ENCODE measurements at regions not wholly inside any gene's neighbourhood (a gene's known extent, or its start where the extent isn't known, plus 50 kb on each side); places are given as distances from the start of the nearest gene placed in this dataset.

DNA sequence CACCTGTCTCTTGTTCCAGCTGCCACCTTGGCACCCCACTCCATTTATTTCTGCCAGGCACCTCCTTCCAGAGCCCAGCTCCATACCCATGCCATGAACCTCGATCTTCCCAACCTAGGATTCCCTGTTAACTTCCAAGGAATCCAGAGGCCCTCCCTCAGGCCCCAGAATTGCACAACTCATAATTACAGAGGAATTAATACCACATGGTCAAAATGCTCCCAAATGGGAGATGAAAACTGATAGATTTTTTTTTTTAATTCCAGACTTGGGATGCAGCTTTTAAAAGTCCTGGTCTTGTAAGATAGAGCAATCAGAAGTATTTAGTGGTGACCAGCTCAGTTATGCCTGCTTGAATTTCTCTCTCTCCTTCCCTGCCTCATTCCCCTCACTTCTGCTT lies 96.2 kb upstream of the CCDC112 start:
- TF ChIP-seq, protein P1, sequence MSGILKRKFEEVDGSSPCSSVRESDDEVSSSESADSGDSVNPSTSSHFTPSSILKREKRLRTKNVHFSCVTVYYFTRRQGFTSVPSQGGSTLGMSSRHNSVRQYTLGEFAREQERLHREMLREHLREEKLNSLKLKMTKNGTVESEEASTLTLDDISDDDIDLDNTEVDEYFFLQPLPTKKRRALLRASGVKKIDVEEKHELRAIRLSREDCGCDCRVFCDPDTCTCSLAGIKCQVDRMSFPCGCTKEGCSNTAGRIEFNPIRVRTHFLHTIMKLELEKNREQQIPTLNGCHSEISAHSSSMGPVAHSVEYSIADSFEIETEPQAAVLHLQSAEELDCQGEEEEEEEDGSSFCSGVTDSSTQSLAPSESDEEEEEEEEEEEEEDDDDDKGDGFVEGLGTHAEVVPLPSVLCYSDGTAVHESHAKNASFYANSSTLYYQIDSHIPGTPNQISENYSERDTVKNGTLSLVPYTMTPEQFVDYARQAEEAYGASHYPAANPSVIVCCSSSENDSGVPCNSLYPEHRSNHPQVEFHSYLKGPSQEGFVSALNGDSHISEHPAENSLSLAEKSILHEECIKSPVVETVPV (CRISPR knock-in tag; IDR thresholded peaks at IDR 0.05) = no peak
- TF ChIP-seq ISL1 (CRISPR knock-in tag; IDR thresholded peaks at IDR 0.05) = 0 out of 2 replicates have a peak, but pooled peaks have one; percentile 7
- no peak for ATAC-seq

GRCh38 chr5:115391780-115392179 lies 95.3 kb upstream of the CCDC112 start:
- no peak for ATAC-seq
- TF ChIP-seq ZNF70 (CRISPR knock-in tag; IDR thresholded peaks at IDR 0.05) (no peak), POU6F1 (CRISPR knock-in tag; IDR thresholded peaks at IDR 0.05; ENCODE audit: borderline replicate concordance, low read depth) (no peak), TSHZ2 (CRISPR knock-in tag; IDR thresholded peaks at IDR 0.05) (no peak)

DNA sequence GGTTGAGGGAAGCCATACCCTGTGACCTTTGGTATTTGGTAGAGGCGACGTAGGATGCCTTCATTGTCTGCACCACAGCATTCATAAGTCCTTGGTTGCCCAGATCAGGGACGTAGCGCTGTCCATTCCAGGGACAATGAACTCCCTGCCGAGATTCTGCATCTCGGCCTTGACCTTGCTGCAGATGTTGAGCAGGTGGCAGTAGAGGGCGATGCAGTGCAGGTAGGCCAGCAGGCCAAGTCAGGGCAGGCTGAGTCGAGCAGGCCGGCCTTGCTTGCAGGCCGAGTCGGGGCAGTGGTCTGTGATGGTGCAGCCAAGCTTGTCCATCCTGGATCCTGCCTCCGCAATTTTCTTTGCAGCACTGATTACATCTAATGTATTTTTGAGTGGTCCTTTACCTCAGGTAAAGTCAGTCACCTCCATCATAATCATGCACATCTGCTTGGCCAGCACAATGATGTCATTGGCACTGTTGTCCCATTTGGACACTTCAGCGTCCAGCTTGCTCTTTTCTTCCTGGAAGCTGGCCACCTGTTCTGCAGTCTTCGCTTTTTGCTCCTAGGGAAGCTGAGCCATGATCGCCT lies 93.4 kb upstream of the CCDC112 start:
- ATAC-seq = peak; percentile 39; the same call in 1 of the 3 replicates
- TF ChIP-seq, protein P1 (CRISPR knock-in tag; IDR thresholded peaks at IDR 0.05) = no peak
- TF ChIP-seq TOX (CRISPR knock-in tag; IDR thresholded peaks at IDR 0.05; ENCODE audit: borderline replicate concordance) (no peak), GLIS3 (CRISPR knock-in tag; IDR thresholded peaks at IDR 0.05) (no peak), ZFP3 (CRISPR knock-in tag; IDR thresholded peaks at IDR 0.05) (no peak), RARB (CRISPR knock-in tag; IDR thresholded peaks at IDR 0.05) (no peak), POU6F1 (CRISPR knock-in tag; IDR thresholded peaks at IDR 0.05; ENCODE audit: borderline replicate concordance, low read depth) (no peak), ISL1 (CRISPR knock-in tag; IDR thresholded peaks at IDR 0.05) (no peak), TCF4 (CRISPR knock-in tag; IDR thresholded peaks at IDR 0.05; ENCODE audit: borderline replicate concordance) (no peak), ZC3H10 (CRISPR knock-in tag; IDR thresholded peaks at IDR 0.05) (no peak), OSR1 (CRISPR knock-in tag; IDR thresholded peaks at IDR 0.05) (no peak), ZFP30 (CRISPR knock-in tag; IDR thresholded peaks at IDR 0.05) (no peak), ZNF70 (CRISPR knock-in tag; IDR thresholded peaks at IDR 0.05) (no peak)

GRCh38 chr5:115389034-115389798 lies 92.8 kb upstream of the CCDC112 start:
- no peak for TF ChIP-seq SNAI2 (CRISPR knock-in tag; IDR thresholded peaks at IDR 0.05)
- TF ChIP-seq TOX (CRISPR knock-in tag; IDR thresholded peaks at IDR 0.05; ENCODE audit: borderline replicate concordance) = no peak
- TF ChIP-seq ARNTL (CRISPR knock-in tag; IDR thresholded peaks at IDR 0.05; ENCODE audit: borderline replicate concordance, low read depth) = no peak
- TF ChIP-seq ZC3H10 (CRISPR knock-in tag; IDR thresholded peaks at IDR 0.05) = no peak
- peak; percentile 62 for ATAC-seq
